ENCODE measurements at regions not wholly inside any gene's neighbourhood (a gene's known extent, or its start where the extent isn't known, plus 50 kb on each side); places are given as distances from the start of the nearest gene placed in this dataset.

- no peaks in the 10 kb centered on the region for H3K79me1 ChIP-seq (ENCODE audit: insufficient read depth, low read depth, low read length, poor library complexity, severe bottlenecking)
- no peak overlapping the region for H3K18ac ChIP-seq (ENCODE audit: insufficient read length, low read depth, low read length)
- H3K36me3 Mint-ChIP-seq (ENCODE audit: insufficient read depth in 1 of 3, low read depth in 3 of 3) = peaks cover 0 to 1% (median 0%) of the 10 kb centered on the region in 3 experiments; a peak in 1 of 7 replicates
- no peak overlapping the region for H2BK5ac ChIP-seq (ENCODE audit: insufficient read length, low read length)
- peaks cover 0 to 3% of the 10 kb centered on the region in 2 experiments; a peak in 1 of 5 replicates for H3K9me3 Mint-ChIP-seq
- H3K79me2 ChIP-seq (ENCODE audit: insufficient read depth, low read length) = no peaks in the 10 kb centered on the region
- no peak overlapping the region for H3K9ac ChIP-seq (ENCODE audit: extremely low read depth, insufficient read length, low read length)
- H3K23me2 ChIP-seq (ENCODE audit: insufficient read length, low read depth, low read length, poor library complexity, severe bottlenecking) = no peaks in the 10 kb centered on the region
- no peak overlapping the region for H3T11ph ChIP-seq (ENCODE audit: low read length)
- no peak overlapping the region for H2BK12ac ChIP-seq (ENCODE audit: insufficient read length, low read depth, low read length)
- no peak for TF ChIP-seq CTCF (conservative IDR thresholded peaks at IDR 0.05)
- no peak overlapping the region for H4K8ac ChIP-seq (replicated peaks; ENCODE audit: insufficient read length, low read depth, low read length)
- no peaks in the 10 kb centered on the region for H3K9me3 ChIP-seq (ENCODE audit: control insufficient read depth, low read depth, low read length)
- no peak overlapping the region for H4K5ac ChIP-seq (ENCODE audit: insufficient read length, low read depth, low read length)
- no CpG with 5 or more reads among the region's 5 CpGs for WGBS (ENCODE audit: extremely low coverage, insufficient read length, low lambda C conversion rate)
- H3K4me1 ChIP-seq (ENCODE audit: insufficient read depth, low read length) = no peaks in the 10 kb centered on the region
- H4K91ac ChIP-seq (ENCODE audit: insufficient read length, low read depth, low read length) = no peak overlapping the region
- H2AK5ac ChIP-seq (ENCODE audit: insufficient read length, low read length) = no peak overlapping the region
- no peak overlapping the region for H2BK120ac ChIP-seq (ENCODE audit: low read depth, low read length, poor library complexity, severe bottlenecking)
- no peak overlapping the region for H2BK20ac ChIP-seq (ENCODE audit: low read depth, low read length, poor library complexity, severe bottlenecking)
- no peak overlapping the region for H3K56ac ChIP-seq (ENCODE audit: insufficient read length, low read depth, low read length)
- no peak overlapping the region for H3K4ac ChIP-seq (ENCODE audit: low read depth, low read length)
- H3K14ac ChIP-seq (ENCODE audit: insufficient read depth, low read length) = no peak overlapping the region
- peak overlapping the region; percentile 36 for H2AFZ ChIP-seq (ENCODE audit: low read length)
- H3K23ac ChIP-seq (ENCODE audit: insufficient read length, low read depth, low read length) = no peak overlapping the region
- no peaks in the 10 kb centered on the region for H3K27me3 Mint-ChIP-seq (ENCODE audit: low read depth)
- peaks cover 4 to 5% of the 10 kb centered on the region in 2 experiments for H3K4me1 Mint-ChIP-seq
- H4K20me1 ChIP-seq (ENCODE audit: control insufficient read depth, insufficient read depth, insufficient read length) = no peaks in the 10 kb centered on the region
- H3K4me2 ChIP-seq (ENCODE audit: insufficient read depth, insufficient read length, low read length) = no peak overlapping the region
- H3K27ac ChIP-seq (ENCODE audit: insufficient read length, low read depth, low read length) = no peak overlapping the region
- no peak overlapping the region for H2BK15ac ChIP-seq (ENCODE audit: low read depth, low read length)
- H3K27me3 ChIP-seq (ENCODE audit: insufficient read depth, low read length) = no peaks in the 10 kb centered on the region
- no peak overlapping the region for H3K4me3 Mint-ChIP-seq
- H3K27ac Mint-ChIP-seq = no peak overlapping the region
- no peak for DNase-seq
Observed at GRCh38 chr3:110814170-110815007, 257.2 kb upstream of the NECTIN3 start.

Measured in H9 (cell line).